PC-9 (cell line): ENCODE measurements at regions not wholly inside any gene's neighbourhood (a gene's known extent, or its start where the extent isn't known, plus 50 kb on each side); places are given as distances from the start of the nearest gene placed in this dataset.

ENCODE experiments used
- CTCF ChIP-seq: fragments of 200-600 bp; sonication (generic); conservative IDR thresholded peaks from 2 replicates; pipeline ENCODE4 v1.6.1; 2017; ENCODE audit warnings: mixed run types, antibody characterized with exemption, mild to moderate bottlenecking, moderate library complexity
- EZH2 ChIP-seq: fragments of 200-600 bp; sonication (generic); IDR thresholded peaks from 2 replicates; pipeline ENCODE4 v1.8.0; 2017; ENCODE audit warnings: antibody characterized with exemption, low read depth

DNA sequence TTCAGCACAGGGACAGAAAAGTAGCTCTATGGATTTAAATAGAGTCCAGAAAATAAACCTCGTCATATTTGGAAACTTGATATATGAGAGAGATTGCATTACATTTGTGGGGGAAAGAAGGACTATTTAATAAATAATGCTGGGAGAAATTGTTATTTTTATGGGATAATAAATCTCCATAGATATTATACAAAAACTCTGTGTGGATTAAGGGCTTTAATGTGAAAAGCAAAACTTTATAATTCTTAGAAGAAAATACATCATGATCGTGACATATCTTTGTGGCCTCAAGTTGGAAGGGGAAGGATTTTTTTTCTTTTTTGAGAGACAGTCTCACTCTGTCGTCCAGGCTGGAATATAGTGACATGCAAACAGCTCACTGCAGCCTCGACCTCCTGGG, 95.0 kb upstream of the LEP start:
- TF ChIP-seq CTCF (no peak), EZH2 (no peak)
